Thyroid gland (tissue), 4 donors: ENCODE measurements at regions not wholly inside any gene's neighbourhood (a gene's known extent, or its start where the extent isn't known, plus 50 kb on each side); places are given as distances from the start of the nearest gene placed in this dataset.

Source experiments
- DNase-seq, 2 donors: peaks; one replicate each; pipeline ENCODE4 v3.0.0-alpha.2; 2019
- H3K27ac ChIP-seq, 3 donors: fragments of 200-600 bp; sonication (generic); 1 replicate in 2 of 3; 2 replicates in 1 of 3; pipeline ENCODE4 v1.5.1; 2016 to 2019; ENCODE audit warnings: mild to moderate bottlenecking in 1 of 3, moderate library complexity in 1 of 3
- H3K27me3 ChIP-seq: fragments of 200-600 bp; sonication (generic); one replicate; pipeline ENCODE4 v1.5.1; 2019
- H3K36me3 ChIP-seq, 2 donors: fragments of 200-600 bp; sonication (generic); one replicate each; pipeline ENCODE4 v1.5.1; 2016 to 2019
- H3K4me1 ChIP-seq, 2 donors: fragments of 200-600 bp; sonication (generic); one replicate each; pipeline ENCODE4 v1.5.1; 2017 to 2019
- H3K4me3 ChIP-seq, 3 donors: fragments of 200-600 bp; sonication (generic); replicated peaks in 1 of 3; 1 replicate in 2 of 3; 2 replicates in 1 of 3; pipeline ENCODE4 v1.5.1; 2016; ENCODE audit warnings: mild to moderate bottlenecking in 1 of 3
- H3K9me3 ChIP-seq: fragments of 200-600 bp; sonication (generic); one replicate; pipeline ENCODE4 v1.5.1; 2017
- CTCF ChIP-seq, 6 experiments: fragments of 200-600 bp in 3 of 6; fragments of 450-650 bp in 3 of 6; sonication (generic) in 3 of 6; IDR thresholded peaks; one replicate each; pipeline ENCODE4 v1.5.1; 2016 to 2019; ENCODE audit warnings: antibody characterized with exemption in 6 of 6, mild to moderate bottlenecking in 2 of 6, inconsistent platforms in 1 of 6, moderate library complexity in 1 of 6
- POLR2A ChIP-seq, 2 donors: fragments of 450-650 bp; IDR thresholded peaks; one replicate each; pipeline ENCODE4 v1.6.1; 2017; ENCODE audit warnings: antibody characterized with exemption in 2 of 2, mild to moderate bottlenecking in 2 of 2, moderate library complexity in 1 of 2
- WGBS, 2 donors: methylation state at CpG; one replicate each; pipeline ENCODE4 v1.1.5; 2017; 5-methylcytosine and 5-hydroxymethylcytosine counted together
- intact Hi-C: fragments of 100-400 bp; cut with DNase I; formaldehyde crosslinking; loops from one replicate; pipeline ENCODE4 v1.15.1; 2023

GRCh38 chr1:234975941-234976860 is 152.4 kb downstream of the TOMM20 start:
- DNase-seq: no peak
- H3K4me3 ChIP-seq: no peak overlapping the region
- H3K4me1 ChIP-seq: peaks cover 28 to 82% of the 10 kb centered on the region in 2 donors
- no peaks in the 10 kb centered on the region for H3K27me3 ChIP-seq
- H3K36me3 ChIP-seq: no peaks in the 10 kb centered on the region
- TF ChIP-seq CTCF (IDR thresholded peaks at IDR 0.05) (no peak), POLR2A (IDR thresholded peaks at IDR 0.05) (no peak)
- intact Hi-C loops: no loop called here
- H3K9me3 ChIP-seq: no peaks in the 10 kb centered on the region
- WGBS, 2 donors: 87 to 88% methylated on average over 11 of the region's 11 CpGs
- peak overlapping the region in 1 of 3 donors; percentile 68 for H3K27ac ChIP-seq

GRCh38 chr1:234975122-234975940 is 153.3 kb downstream of the TOMM20 start:
- Histone ChIP-seq H3K36me3 (no peaks in the 10 kb centered on the region), H3K9me3 (no peaks in the 10 kb centered on the region), H3K27me3 (no peaks in the 10 kb centered on the region), H3K4me3 (no peak overlapping the region), H3K4me1 (peaks cover 33 to 82% of the 10 kb centered on the region in 2 donors), H3K27ac (peak overlapping the region in 2 of 3 donors; percentile 42 to 68)
- no peak for TF ChIP-seq CTCF (IDR thresholded peaks at IDR 0.05)
- TF ChIP-seq POLR2A (IDR thresholded peaks at IDR 0.05): no peak
- no peak for DNase-seq
- intact Hi-C loops: no loop called here
- 76 to 78% methylated on average over 11 of the region's 11 CpGs for WGBS, 2 donors

GRCh38 chr1:234973426-234974250 is 155.0 kb downstream of the TOMM20 start:
- Histone ChIP-seq H3K27ac (peak overlapping the region in 2 of 3 donors; percentile 52 to 68), H3K4me3 (no peak overlapping the region), H3K27me3 (no peaks in the 10 kb centered on the region), H3K36me3 (no peaks in the 10 kb centered on the region), H3K4me1 (peaks cover 32 to 82% of the 10 kb centered on the region in 2 donors), H3K9me3 (no peaks in the 10 kb centered on the region)
- WGBS, 2 donors: 64 to 66% methylated on average over 8 to 10 of the region's 10 CpGs
- TF ChIP-seq CTCF (IDR thresholded peaks at IDR 0.05): no peak
- DNase-seq: peak; percentile 38 to 59
- intact Hi-C loops: no loop called here

- no peak for DNase-seq
- peak overlapping the region in 1 of 3 donors; percentile 68 for H3K27ac ChIP-seq
- H3K4me1 ChIP-seq: peaks cover 27 to 72% of the 10 kb centered on the region in 2 donors
- TF ChIP-seq POLR2A (IDR thresholded peaks at IDR 0.05) (no peak), CTCF (IDR thresholded peaks at IDR 0.05) (no peak)
- WGBS, 2 donors: 84 to 86% methylated on average over 14 to 19 of the region's 19 CpGs
- H3K4me3 ChIP-seq: no peak overlapping the region
- H3K9me3 ChIP-seq: no peaks in the 10 kb centered on the region
- intact Hi-C loops: no loop called here
- no peaks in the 10 kb centered on the region for H3K27me3 ChIP-seq
- H3K36me3 ChIP-seq: no peaks in the 10 kb centered on the region
Measured at GRCh38 chr1:234972411-234973191, 156.0 kb downstream of the TOMM20 start.
